ENCODE measurements at regions not wholly inside any gene's neighbourhood (a gene's known extent, or its start where the extent isn't known, plus 50 kb on each side); places are given as distances from the start of the nearest gene placed in this dataset.

DNA sequence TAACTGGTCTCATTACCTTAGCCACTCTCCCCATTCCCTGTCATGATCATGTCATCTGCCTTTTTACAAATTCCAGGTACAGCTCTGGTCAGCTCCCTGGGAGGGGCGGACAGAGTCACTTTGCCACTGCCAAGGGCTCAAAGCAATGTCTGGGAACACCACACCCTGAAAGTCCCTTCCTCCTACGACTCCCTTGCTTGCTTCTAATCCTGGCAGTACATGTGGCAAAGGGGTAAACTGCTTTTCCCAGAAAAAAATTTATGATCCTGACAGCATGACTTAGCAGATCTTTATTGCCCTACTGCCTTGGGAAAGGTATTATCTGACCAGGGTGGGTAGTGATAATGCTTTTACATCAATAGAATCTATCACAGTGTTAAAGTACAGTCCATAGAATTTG is 376.0 kb upstream of the PDE3A start:
- Histone ChIP-seq H2BK120ac (ENCODE audit: low read depth, low read length) (no peak overlapping the region), H2AK5ac (ENCODE audit: low read depth, low read length) (no peak overlapping the region), H3K4ac (ENCODE audit: low read length) (no peak overlapping the region), H3K14ac (ENCODE audit: low read length) (no peak overlapping the region), H2BK15ac (ENCODE audit: low read length) (no peak overlapping the region), H2BK12ac (ENCODE audit: low read length) (no peak overlapping the region), H4K8ac (ENCODE audit: low read depth, low read length) (no peak overlapping the region), H3K18ac (ENCODE audit: low read length) (no peak overlapping the region), H3K23ac (ENCODE audit: low read depth, low read length, poor library complexity) (no peak overlapping the region), H4K91ac (ENCODE audit: low read depth, low read length, poor library complexity) (no peak overlapping the region), H3K4me1 (ENCODE audit: control insufficient read depth in 2 of 2, insufficient read depth in 1 of 2, low read depth in 1 of 2, low read length in 2 of 2) (peaks cover 3 to 5% of the 10 kb centered on the region in 2 donors), H3K27me3 (ENCODE audit: control insufficient read depth in 3 of 3, insufficient read depth in 3 of 3, low read depth in 1 of 3, low read length in 3 of 3) (no peaks in the 10 kb centered on the region), H3K4me2 (ENCODE audit: insufficient read depth, low read length, poor library complexity, severe bottlenecking) (no peak overlapping the region), H2BK5ac (ENCODE audit: low read length) (no peak overlapping the region), H2AFZ (ENCODE audit: low read length) (no peak overlapping the region), H3K79me1 (ENCODE audit: low read depth, low read length) (no peaks in the 10 kb centered on the region), H3K36me3 (replicated peaks in 1 of 2; ENCODE audit: control insufficient read depth in 2 of 2, insufficient read depth in 2 of 2, low read length in 2 of 2) (no peaks in the 10 kb centered on the region), H3K27ac (replicated peaks; ENCODE audit: low read length) (no peak overlapping the region), H3K9ac (ENCODE audit: low read depth, low read length, poor library complexity) (no peak overlapping the region), H3K9me3 (replicated peaks in 1 of 2; ENCODE audit: control insufficient read depth in 2 of 2, insufficient read depth in 1 of 2, low read depth in 1 of 2, low read length in 2 of 2) (peaks cover 0 to 3% of the 10 kb centered on the region in 2 donors), H3K4me3 (ENCODE audit: low read length in 2 of 2) (no peak overlapping the region)
- WGBS, 2 donors (ENCODE audit: extremely low coverage in 2 of 2, insufficient read length in 2 of 2, insufficient replicate concordance in 1 of 2) = no CpG with 5 or more reads among the region's 2 CpGs
- DNase-seq (ENCODE audit: low spot score) = no peak

GRCh38 chr12:19994968-19995367 is 373.4 kb upstream of the PDE3A start:
- Histone ChIP-seq H3K27me3 (ENCODE audit: control insufficient read depth in 3 of 3, insufficient read depth in 3 of 3, low read depth in 1 of 3, low read length in 3 of 3) (no peaks in the 10 kb centered on the region), H3K27ac (replicated peaks; ENCODE audit: low read length) (no peak overlapping the region), H3K4me2 (ENCODE audit: insufficient read depth, low read length, poor library complexity, severe bottlenecking) (no peak overlapping the region), H2BK12ac (ENCODE audit: low read length) (no peak overlapping the region), H3K4me3 (ENCODE audit: low read length in 2 of 2) (no peak overlapping the region), H4K8ac (ENCODE audit: low read depth, low read length) (no peak overlapping the region), H2BK120ac (ENCODE audit: low read depth, low read length) (no peak overlapping the region), H3K36me3 (replicated peaks in 1 of 2; ENCODE audit: control insufficient read depth in 2 of 2, insufficient read depth in 2 of 2, low read length in 2 of 2) (no peaks in the 10 kb centered on the region), H3K9ac (ENCODE audit: low read depth, low read length, poor library complexity) (no peak overlapping the region), H3K4me1 (ENCODE audit: control insufficient read depth in 2 of 2, insufficient read depth in 1 of 2, low read depth in 1 of 2, low read length in 2 of 2) (peaks cover 2 to 6% of the 10 kb centered on the region in 2 donors), H4K91ac (ENCODE audit: low read depth, low read length, poor library complexity) (no peak overlapping the region), H2AFZ (ENCODE audit: low read length) (no peak overlapping the region), H3K4ac (ENCODE audit: low read length) (no peak overlapping the region), H3K23ac (ENCODE audit: low read depth, low read length, poor library complexity) (no peak overlapping the region), H2AK5ac (ENCODE audit: low read depth, low read length) (no peak overlapping the region), H2BK15ac (ENCODE audit: low read length) (no peak overlapping the region), H3K18ac (ENCODE audit: low read length) (no peak overlapping the region), H2BK5ac (ENCODE audit: low read length) (no peak overlapping the region), H3K14ac (ENCODE audit: low read length) (no peak overlapping the region), H3K9me3 (replicated peaks in 1 of 2; ENCODE audit: control insufficient read depth in 2 of 2, insufficient read depth in 1 of 2, low read depth in 1 of 2, low read length in 2 of 2) (peaks cover 0 to 3% of the 10 kb centered on the region in 2 donors), H3K79me1 (ENCODE audit: low read depth, low read length) (no peaks in the 10 kb centered on the region)
- DNase-seq (ENCODE audit: low spot score) = no peak

GRCh38 chr12:19997656-19998400 is 370.5 kb upstream of the PDE3A start:
- Histone ChIP-seq H3K27me3 (ENCODE audit: control insufficient read depth in 3 of 3, insufficient read depth in 3 of 3, low read depth in 1 of 3, low read length in 3 of 3) (no peaks in the 10 kb centered on the region), H3K79me1 (ENCODE audit: low read depth, low read length) (no peaks in the 10 kb centered on the region), H2AFZ (ENCODE audit: low read length) (no peak overlapping the region), H3K36me3 (replicated peaks in 1 of 2; ENCODE audit: control insufficient read depth in 2 of 2, insufficient read depth in 2 of 2, low read length in 2 of 2) (no peaks in the 10 kb centered on the region), H3K9me3 (replicated peaks in 1 of 2; ENCODE audit: control insufficient read depth in 2 of 2, insufficient read depth in 1 of 2, low read depth in 1 of 2, low read length in 2 of 2) (no peaks in the 10 kb centered on the region), H4K8ac (ENCODE audit: low read depth, low read length) (no peak overlapping the region), H3K14ac (ENCODE audit: low read length) (no peak overlapping the region), H2AK5ac (ENCODE audit: low read depth, low read length) (no peak overlapping the region), H2BK12ac (ENCODE audit: low read length) (no peak overlapping the region), H3K4me2 (ENCODE audit: insufficient read depth, low read length, poor library complexity, severe bottlenecking) (no peak overlapping the region), H2BK15ac (ENCODE audit: low read length) (no peak overlapping the region), H3K4me3 (ENCODE audit: low read length in 2 of 2) (no peak overlapping the region), H4K91ac (ENCODE audit: low read depth, low read length, poor library complexity) (no peak overlapping the region), H3K18ac (ENCODE audit: low read length) (no peak overlapping the region), H3K4me1 (ENCODE audit: control insufficient read depth in 2 of 2, insufficient read depth in 1 of 2, low read depth in 1 of 2, low read length in 2 of 2) (peaks cover 3 to 6% of the 10 kb centered on the region in 2 donors), H2BK120ac (ENCODE audit: low read depth, low read length) (no peak overlapping the region), H3K27ac (replicated peaks; ENCODE audit: low read length) (no peak overlapping the region), H3K4ac (ENCODE audit: low read length) (no peak overlapping the region), H3K9ac (ENCODE audit: low read depth, low read length, poor library complexity) (no peak overlapping the region), H2BK5ac (ENCODE audit: low read length) (no peak overlapping the region), H3K23ac (ENCODE audit: low read depth, low read length, poor library complexity) (no peak overlapping the region)
- no CpG with 5 or more reads among the region's 3 CpGs for WGBS, 2 donors (ENCODE audit: extremely low coverage in 2 of 2, insufficient read length in 2 of 2, insufficient replicate concordance in 1 of 2)
- DNase-seq (ENCODE audit: low spot score) = no peak

- Histone ChIP-seq H4K91ac (ENCODE audit: low read depth, low read length, poor library complexity) (no peak overlapping the region), H3K9me3 (replicated peaks in 1 of 2; ENCODE audit: control insufficient read depth in 2 of 2, insufficient read depth in 1 of 2, low read depth in 1 of 2, low read length in 2 of 2) (no peaks in the 10 kb centered on the region), H3K4me2 (ENCODE audit: insufficient read depth, low read length, poor library complexity, severe bottlenecking) (no peak overlapping the region), H2AK5ac (ENCODE audit: low read depth, low read length) (no peak overlapping the region), H3K4ac (ENCODE audit: low read length) (no peak overlapping the region), H3K4me1 (ENCODE audit: control insufficient read depth in 2 of 2, insufficient read depth in 1 of 2, low read depth in 1 of 2, low read length in 2 of 2) (peaks cover 3 to 6% of the 10 kb centered on the region in 2 donors), H4K8ac (ENCODE audit: low read depth, low read length) (no peak overlapping the region), H3K14ac (ENCODE audit: low read length) (no peak overlapping the region), H3K4me3 (ENCODE audit: low read length in 2 of 2) (no peak overlapping the region), H3K9ac (ENCODE audit: low read depth, low read length, poor library complexity) (no peak overlapping the region), H2BK5ac (ENCODE audit: low read length) (no peak overlapping the region), H3K27me3 (ENCODE audit: control insufficient read depth in 3 of 3, insufficient read depth in 3 of 3, low read depth in 1 of 3, low read length in 3 of 3) (no peaks in the 10 kb centered on the region), H2BK120ac (ENCODE audit: low read depth, low read length) (no peak overlapping the region), H3K27ac (replicated peaks; ENCODE audit: low read length) (no peak overlapping the region), H3K79me1 (ENCODE audit: low read depth, low read length) (no peaks in the 10 kb centered on the region), H2BK15ac (ENCODE audit: low read length) (no peak overlapping the region), H3K23ac (ENCODE audit: low read depth, low read length, poor library complexity) (no peak overlapping the region), H2AFZ (ENCODE audit: low read length) (no peak overlapping the region), H3K36me3 (replicated peaks in 1 of 2; ENCODE audit: control insufficient read depth in 2 of 2, insufficient read depth in 2 of 2, low read length in 2 of 2) (no peaks in the 10 kb centered on the region), H2BK12ac (ENCODE audit: low read length) (no peak overlapping the region), H3K18ac (ENCODE audit: low read length) (no peak overlapping the region)
- WGBS, 2 donors (ENCODE audit: extremely low coverage in 2 of 2, insufficient read length in 2 of 2, insufficient replicate concordance in 1 of 2) = no CpG with 5 or more reads among the region's 1 CpG
- DNase-seq (ENCODE audit: low spot score) = no peak
Measured at GRCh38 chr12:19998411-19998810, 369.9 kb upstream of the PDE3A start.
